Fibroblast of villous mesenchyme (primary cell): ENCODE measurements at regions not wholly inside any gene's neighbourhood (a gene's known extent, or its start where the extent isn't known, plus 50 kb on each side); places are given as distances from the start of the nearest gene placed in this dataset.
A peak's percentile ranks its signal among the peaks of the same experiment; 100 is the strongest.

Experiments
- DNase-seq: peaks from one replicate; pipeline ENCODE4 v3.0.0-alpha.2; 2010; ENCODE audit warnings: low read depth
- H3K4me3 ChIP-seq: 2 replicates; pipeline ENCODE4 v1.5.1; 2011; ENCODE audit warnings: low read depth, mild to moderate bottlenecking, low read length
- TF ChIP-seq, protein P1 (sequence below): IDR thresholded peaks from 2 replicates; pipeline ENCODE4 v1.5.1; 2012; ENCODE audit warnings: low read depth, mild to moderate bottlenecking, low read length; ENCODE audit not compliant: insufficient read depth

GRCh38 chr14:27410981-27411380 is 813.1 kb upstream of the NOVA1 start:
- TF ChIP-seq, protein P1, sequence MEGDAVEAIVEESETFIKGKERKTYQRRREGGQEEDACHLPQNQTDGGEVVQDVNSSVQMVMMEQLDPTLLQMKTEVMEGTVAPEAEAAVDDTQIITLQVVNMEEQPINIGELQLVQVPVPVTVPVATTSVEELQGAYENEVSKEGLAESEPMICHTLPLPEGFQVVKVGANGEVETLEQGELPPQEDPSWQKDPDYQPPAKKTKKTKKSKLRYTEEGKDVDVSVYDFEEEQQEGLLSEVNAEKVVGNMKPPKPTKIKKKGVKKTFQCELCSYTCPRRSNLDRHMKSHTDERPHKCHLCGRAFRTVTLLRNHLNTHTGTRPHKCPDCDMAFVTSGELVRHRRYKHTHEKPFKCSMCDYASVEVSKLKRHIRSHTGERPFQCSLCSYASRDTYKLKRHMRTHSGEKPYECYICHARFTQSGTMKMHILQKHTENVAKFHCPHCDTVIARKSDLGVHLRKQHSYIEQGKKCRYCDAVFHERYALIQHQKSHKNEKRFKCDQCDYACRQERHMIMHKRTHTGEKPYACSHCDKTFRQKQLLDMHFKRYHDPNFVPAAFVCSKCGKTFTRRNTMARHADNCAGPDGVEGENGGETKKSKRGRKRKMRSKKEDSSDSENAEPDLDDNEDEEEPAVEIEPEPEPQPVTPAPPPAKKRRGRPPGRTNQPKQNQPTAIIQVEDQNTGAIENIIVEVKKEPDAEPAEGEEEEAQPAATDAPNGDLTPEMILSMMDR, result no peak
- no peak for DNase-seq
- H3K4me3 ChIP-seq, result no peak overlapping the region

GRCh38 chr14:27427796-27428195 is 830.0 kb upstream of the NOVA1 start:
- TF ChIP-seq, protein P1, result no peak
- no peak overlapping the region for H3K4me3 ChIP-seq
- DNase-seq, result no peak

GRCh38 chr14:27435923-27436670 is 838.3 kb upstream of the NOVA1 start:
- no peak overlapping the region for H3K4me3 ChIP-seq
- no peak for DNase-seq
- TF ChIP-seq, protein P1, result no peak

- no peak for DNase-seq
- TF ChIP-seq, protein P1, result no peak
- no peak overlapping the region for H3K4me3 ChIP-seq
Observed at GRCh38 chr14:27484633-27485032, 886.8 kb upstream of the NOVA1 start.

DNA sequence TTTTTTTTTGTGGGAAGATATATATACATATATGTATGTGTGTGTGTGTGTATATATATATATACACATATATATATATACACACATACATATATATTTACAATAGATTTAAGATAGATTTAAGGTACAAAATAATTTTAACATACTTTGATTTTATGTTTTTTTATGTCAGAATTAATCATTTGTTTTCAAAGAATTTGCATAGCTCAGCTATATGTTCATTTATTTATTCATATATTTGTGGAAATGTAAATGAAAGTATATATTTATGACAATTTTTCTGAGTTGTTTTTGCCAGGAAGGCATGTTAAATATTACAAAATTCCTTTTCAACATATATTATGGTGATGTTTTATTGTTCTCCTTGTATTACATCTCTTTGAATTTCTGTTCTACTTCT is 887.4 kb upstream of the NOVA1 start:
- TF ChIP-seq, protein P1, result no peak
- no peak for DNase-seq
- H3K4me3 ChIP-seq, result no peak overlapping the region

DNA sequence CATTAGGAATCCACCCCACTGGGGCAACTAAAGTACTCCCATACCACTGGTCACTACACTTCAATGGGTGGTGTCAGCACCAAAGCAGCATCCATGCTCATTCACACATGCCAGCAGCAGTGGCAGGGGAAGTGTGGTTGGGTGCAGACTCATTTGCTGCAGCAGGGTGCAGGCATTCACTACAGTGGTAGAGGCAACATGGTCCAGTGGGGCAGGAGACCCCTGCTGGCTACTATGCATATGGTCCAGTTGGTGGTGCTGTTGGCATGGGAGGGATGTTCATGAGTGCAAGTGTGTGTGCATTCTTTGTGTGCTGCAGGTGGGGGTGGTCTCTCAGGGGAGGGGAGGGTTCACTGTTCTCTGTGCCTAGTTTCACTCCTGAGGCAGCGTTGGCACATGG is 908.4 kb upstream of the NOVA1 start:
- TF ChIP-seq, protein P1, result no peak
- no peak overlapping the region for H3K4me3 ChIP-seq
- DNase-seq, result no peak

GRCh38 chr14:27528328-27528727 is 930.5 kb upstream of the NOVA1 start:
- TF ChIP-seq, protein P1, result peak; percentile 12
- DNase-seq, result no peak
- H3K4me3 ChIP-seq, result no peak overlapping the region
